ENCODE measurements at regions not wholly inside any gene's neighbourhood (a gene's known extent, or its start where the extent isn't known, plus 50 kb on each side); places are given as distances from the start of the nearest gene placed in this dataset.

- DNase-seq, result no peak
These were observed 892.6 kb upstream of the FRG1 start for GRCh38 chr4:189048119-189048518.

- no peak for DNase-seq
These were observed 891.0 kb upstream of the FRG1 start for GRCh38 chr4:189049682-189050081.

GRCh38 chr4:189050643-189051042 lies 890.0 kb upstream of the FRG1 start:
- DNase-seq, result no peak

GRCh38 chr4:189053621-189054020 lies 887.1 kb upstream of the FRG1 start:
- DNase-seq, result no peak

GRCh38 chr4:189060104-189060503 lies 880.6 kb upstream of the FRG1 start:
- no peak for DNase-seq

GRCh38 chr4:189062047-189062820 lies 878.4 kb upstream of the FRG1 start:
- no peak for DNase-seq

GRCh38 chr4:189069772-189070171 lies 870.9 kb upstream of the FRG1 start:
- DNase-seq, result no peak

- DNase-seq, result no peak
These were observed 869.4 kb upstream of the FRG1 start for GRCh38 chr4:189071241-189071640.

- no peak for DNase-seq
These were observed 866.9 kb upstream of the FRG1 start for GRCh38 chr4:189073739-189074138.

- DNase-seq, result no peak
These were observed 858.8 kb upstream of the FRG1 start for GRCh38 chr4:189081826-189082225.

GRCh38 chr4:189083769-189084168 lies 856.9 kb upstream of the FRG1 start:
- no peak for DNase-seq

GRCh38 chr4:189084671-189085070 lies 856.0 kb upstream of the FRG1 start:
- no peak for DNase-seq

- DNase-seq, result no peak
These were observed 852.7 kb upstream of the FRG1 start for GRCh38 chr4:189087971-189088370.

- no peak for DNase-seq
These were observed 851.9 kb upstream of the FRG1 start for GRCh38 chr4:189088780-189089179.

GRCh38 chr4:189090174-189090814 lies 850.4 kb upstream of the FRG1 start:
- no peak for DNase-seq

GRCh38 chr4:189092581-189092980 lies 848.1 kb upstream of the FRG1 start:
- no peak for DNase-seq

- DNase-seq, result no peak
These were observed 844.6 kb upstream of the FRG1 start for GRCh38 chr4:189096108-189096507.

GRCh38 chr4:189096717-189097116 lies 844.0 kb upstream of the FRG1 start:
- no peak for DNase-seq

- DNase-seq, result no peak
These were observed 841.6 kb upstream of the FRG1 start for GRCh38 chr4:189098932-189099696.

GRCh38 chr4:189113389-189113888 lies 827.2 kb upstream of the FRG1 start:
- DNase-seq, result no peak

GRCh38 chr4:189117426-189117825 lies 823.2 kb upstream of the FRG1 start:
- DNase-seq, result no peak

GRCh38 chr4:189121336-189121735 lies 819.3 kb upstream of the FRG1 start:
- no peak for DNase-seq

GRCh38 chr4:189124149-189124758 lies 816.4 kb upstream of the FRG1 start:
- DNase-seq, result no peak
